ENCODE measurements at regions not wholly inside any gene's neighbourhood (a gene's known extent, or its start where the extent isn't known, plus 50 kb on each side); places are given as distances from the start of the nearest gene placed in this dataset.

DNA sequence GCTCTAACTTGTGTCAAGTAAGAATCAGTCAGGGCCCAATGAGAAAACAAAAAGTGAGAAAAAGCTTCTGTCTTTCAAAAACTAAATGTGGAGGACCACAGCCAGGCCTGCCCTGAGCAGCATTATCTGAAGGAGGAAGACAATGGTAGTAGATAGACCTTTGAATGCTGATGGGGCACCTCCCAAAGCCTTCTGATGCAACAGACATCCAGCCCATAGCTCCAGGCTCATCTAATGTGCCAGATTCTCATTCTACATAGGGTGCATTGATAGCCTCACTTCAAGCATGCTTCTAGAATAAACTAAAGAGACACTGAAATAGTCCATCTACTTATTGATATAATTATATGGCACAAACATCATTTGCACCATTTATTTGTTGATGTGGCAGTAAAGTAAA is 351.6 kb downstream of the HHIPL2 start:
- TF ChIP-seq, protein P1, sequence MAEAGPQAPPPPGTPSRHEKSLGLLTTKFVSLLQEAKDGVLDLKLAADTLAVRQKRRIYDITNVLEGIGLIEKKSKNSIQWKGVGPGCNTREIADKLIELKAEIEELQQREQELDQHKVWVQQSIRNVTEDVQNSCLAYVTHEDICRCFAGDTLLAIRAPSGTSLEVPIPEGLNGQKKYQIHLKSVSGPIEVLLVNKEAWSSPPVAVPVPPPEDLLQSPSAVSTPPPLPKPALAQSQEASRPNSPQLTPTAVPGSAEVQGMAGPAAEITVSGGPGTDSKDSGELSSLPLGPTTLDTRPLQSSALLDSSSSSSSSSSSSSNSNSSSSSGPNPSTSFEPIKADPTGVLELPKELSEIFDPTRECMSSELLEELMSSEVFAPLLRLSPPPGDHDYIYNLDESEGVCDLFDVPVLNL (CRISPR knock-in tag; IDR thresholded peaks at IDR 0.05; ENCODE audit: borderline replicate concordance, low read depth), result no peak
- TF ChIP-seq CBFB (CRISPR knock-in tag; IDR thresholded peaks at IDR 0.05; ENCODE audit: low read depth), result no peak
- TF ChIP-seq FOXP1 (CRISPR knock-in tag; IDR thresholded peaks at IDR 0.05; ENCODE audit: borderline replicate concordance), result no peak
- TF ChIP-seq, protein P2, sequence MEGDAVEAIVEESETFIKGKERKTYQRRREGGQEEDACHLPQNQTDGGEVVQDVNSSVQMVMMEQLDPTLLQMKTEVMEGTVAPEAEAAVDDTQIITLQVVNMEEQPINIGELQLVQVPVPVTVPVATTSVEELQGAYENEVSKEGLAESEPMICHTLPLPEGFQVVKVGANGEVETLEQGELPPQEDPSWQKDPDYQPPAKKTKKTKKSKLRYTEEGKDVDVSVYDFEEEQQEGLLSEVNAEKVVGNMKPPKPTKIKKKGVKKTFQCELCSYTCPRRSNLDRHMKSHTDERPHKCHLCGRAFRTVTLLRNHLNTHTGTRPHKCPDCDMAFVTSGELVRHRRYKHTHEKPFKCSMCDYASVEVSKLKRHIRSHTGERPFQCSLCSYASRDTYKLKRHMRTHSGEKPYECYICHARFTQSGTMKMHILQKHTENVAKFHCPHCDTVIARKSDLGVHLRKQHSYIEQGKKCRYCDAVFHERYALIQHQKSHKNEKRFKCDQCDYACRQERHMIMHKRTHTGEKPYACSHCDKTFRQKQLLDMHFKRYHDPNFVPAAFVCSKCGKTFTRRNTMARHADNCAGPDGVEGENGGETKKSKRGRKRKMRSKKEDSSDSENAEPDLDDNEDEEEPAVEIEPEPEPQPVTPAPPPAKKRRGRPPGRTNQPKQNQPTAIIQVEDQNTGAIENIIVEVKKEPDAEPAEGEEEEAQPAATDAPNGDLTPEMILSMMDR (IDR thresholded peaks at IDR 0.05), result no peak
- no peak for TF ChIP-seq NFE2L1 (CRISPR knock-in tag; IDR thresholded peaks at IDR 0.05)
- TF ChIP-seq ZNF263 (CRISPR knock-in tag; IDR thresholded peaks at IDR 0.05; ENCODE audit: low read depth), result no peak
- no peak for TF ChIP-seq CREB1 (CRISPR knock-in tag; IDR thresholded peaks at IDR 0.05)
- no peak for TF ChIP-seq ZNF317 (CRISPR knock-in tag; IDR thresholded peaks at IDR 0.05; ENCODE audit: borderline replicate concordance, low read depth)
- no peak for TF ChIP-seq KAT7 (CRISPR knock-in tag; IDR thresholded peaks at IDR 0.05; ENCODE audit: borderline replicate concordance)
- TF ChIP-seq NFYB (CRISPR knock-in tag; conservative IDR thresholded peaks at IDR 0.05; ENCODE audit: low read depth), result no peak
- TF ChIP-seq, protein P3, sequence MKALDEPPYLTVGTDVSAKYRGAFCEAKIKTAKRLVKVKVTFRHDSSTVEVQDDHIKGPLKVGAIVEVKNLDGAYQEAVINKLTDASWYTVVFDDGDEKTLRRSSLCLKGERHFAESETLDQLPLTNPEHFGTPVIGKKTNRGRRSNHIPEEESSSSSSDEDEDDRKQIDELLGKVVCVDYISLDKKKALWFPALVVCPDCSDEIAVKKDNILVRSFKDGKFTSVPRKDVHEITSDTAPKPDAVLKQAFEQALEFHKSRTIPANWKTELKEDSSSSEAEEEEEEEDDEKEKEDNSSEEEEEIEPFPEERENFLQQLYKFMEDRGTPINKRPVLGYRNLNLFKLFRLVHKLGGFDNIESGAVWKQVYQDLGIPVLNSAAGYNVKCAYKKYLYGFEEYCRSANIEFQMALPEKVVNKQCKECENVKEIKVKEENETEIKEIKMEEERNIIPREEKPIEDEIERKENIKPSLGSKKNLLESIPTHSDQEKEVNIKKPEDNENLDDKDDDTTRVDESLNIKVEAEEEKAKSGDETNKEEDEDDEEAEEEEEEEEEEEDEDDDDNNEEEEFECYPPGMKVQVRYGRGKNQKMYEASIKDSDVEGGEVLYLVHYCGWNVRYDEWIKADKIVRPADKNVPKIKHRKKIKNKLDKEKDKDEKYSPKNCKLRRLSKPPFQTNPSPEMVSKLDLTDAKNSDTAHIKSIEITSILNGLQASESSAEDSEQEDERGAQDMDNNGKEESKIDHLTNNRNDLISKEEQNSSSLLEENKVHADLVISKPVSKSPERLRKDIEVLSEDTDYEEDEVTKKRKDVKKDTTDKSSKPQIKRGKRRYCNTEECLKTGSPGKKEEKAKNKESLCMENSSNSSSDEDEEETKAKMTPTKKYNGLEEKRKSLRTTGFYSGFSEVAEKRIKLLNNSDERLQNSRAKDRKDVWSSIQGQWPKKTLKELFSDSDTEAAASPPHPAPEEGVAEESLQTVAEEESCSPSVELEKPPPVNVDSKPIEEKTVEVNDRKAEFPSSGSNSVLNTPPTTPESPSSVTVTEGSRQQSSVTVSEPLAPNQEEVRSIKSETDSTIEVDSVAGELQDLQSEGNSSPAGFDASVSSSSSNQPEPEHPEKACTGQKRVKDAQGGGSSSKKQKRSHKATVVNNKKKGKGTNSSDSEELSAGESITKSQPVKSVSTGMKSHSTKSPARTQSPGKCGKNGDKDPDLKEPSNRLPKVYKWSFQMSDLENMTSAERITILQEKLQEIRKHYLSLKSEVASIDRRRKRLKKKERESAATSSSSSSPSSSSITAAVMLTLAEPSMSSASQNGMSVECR (CRISPR knock-in tag; IDR thresholded peaks at IDR 0.05; ENCODE audit: borderline replicate concordance), result no peak
- TF ChIP-seq ZNF423 (CRISPR knock-in tag; IDR thresholded peaks at IDR 0.05), result no peak
- TF ChIP-seq, protein P4, sequence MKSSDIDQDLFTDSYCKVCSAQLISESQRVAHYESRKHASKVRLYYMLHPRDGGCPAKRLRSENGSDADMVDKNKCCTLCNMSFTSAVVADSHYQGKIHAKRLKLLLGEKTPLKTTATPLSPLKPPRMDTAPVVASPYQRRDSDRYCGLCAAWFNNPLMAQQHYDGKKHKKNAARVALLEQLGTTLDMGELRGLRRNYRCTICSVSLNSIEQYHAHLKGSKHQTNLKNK (CRISPR knock-in tag; IDR thresholded peaks at IDR 0.05), result no peak
- no peak for TF ChIP-seq JUN (CRISPR knock-in tag; IDR thresholded peaks at IDR 0.05)

All from WTC11 (cell line).